GOT3 (cell line): ENCODE measurements at regions not wholly inside any gene's neighbourhood (a gene's known extent, or its start where the extent isn't known, plus 50 kb on each side); places are given as distances from the start of the nearest gene placed in this dataset.
A peak's percentile ranks its signal among the peaks of the same experiment; 100 is the strongest.
"Not testable (repeated sequence)": the region's sequence is repeated elsewhere in the genome, so short reads cannot be mapped to it uniquely, and the experiment has no call there.

Source experiments
- DNase-seq: peaks from one replicate; lab custom pipeline; 2025; ENCODE audit warnings: mixed read lengths; lab: John Stamatoyannopoulos, UW

DNA sequence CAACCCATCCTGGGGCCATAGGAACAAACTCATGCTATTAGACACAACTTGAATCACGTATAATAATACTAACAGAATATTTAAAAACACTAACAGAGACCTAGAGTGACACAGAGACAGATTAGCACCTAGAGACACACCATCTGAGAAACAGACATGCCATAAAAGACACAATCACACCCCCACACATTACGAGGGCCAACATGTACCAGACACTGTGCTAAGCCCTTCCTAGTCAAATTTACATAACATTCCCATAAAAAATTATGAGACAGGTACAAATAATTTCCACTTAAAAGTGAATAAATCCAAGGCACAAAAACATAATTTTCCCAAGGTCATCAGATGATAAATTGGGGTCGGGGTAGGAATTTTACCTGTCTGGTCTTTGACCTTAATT lies 141.1 kb upstream of the PRSS16 start:
- no peak for DNase-seq

DNA sequence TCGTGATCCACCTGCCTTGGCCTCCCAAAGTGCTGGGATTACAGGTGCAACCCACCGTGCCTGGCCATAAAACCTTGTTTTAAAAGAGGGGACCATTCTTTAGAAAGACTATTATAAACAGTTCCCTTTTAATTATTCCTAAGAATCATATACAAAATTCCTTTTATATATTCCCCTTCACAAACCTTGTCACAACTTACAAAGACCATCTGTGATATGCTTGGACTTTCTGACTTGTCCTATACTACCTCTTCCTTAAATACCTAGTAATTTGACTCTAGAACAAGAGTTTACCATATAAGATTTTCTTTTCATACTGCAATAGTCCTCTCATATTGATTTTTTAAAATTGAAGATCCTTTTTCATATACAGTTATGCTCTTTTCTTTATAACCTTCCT lies 135.8 kb upstream of the PRSS16 start:
- DNase-seq, result no peak

GRCh38 chr6:27112974-27113373 lies 134.5 kb upstream of the PRSS16 start:
- DNase-seq, result no peak

DNA sequence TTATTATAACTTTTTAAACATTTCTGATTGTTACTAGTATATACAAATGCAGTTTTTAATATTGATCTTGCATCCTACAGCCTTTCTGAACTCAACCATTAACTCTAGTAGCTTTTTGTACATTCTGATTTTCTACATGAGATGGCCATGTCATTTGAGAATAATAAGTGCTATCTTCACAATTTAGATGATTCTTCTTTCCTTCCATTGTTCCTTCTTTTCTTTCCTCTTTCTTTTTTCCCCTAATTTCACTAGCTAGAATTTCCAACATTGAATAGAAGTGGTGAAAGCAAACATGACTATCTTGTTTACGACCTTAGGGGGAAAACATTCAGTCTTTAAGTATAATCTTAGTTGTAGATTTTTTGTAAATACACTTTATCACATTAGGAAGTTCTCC lies 128.2 kb upstream of the PRSS16 start:
- DNase-seq, result no peak

GRCh38 chr6:27119761-27120160 lies 127.7 kb upstream of the PRSS16 start:
- no peak for DNase-seq

GRCh38 chr6:27121640-27122039 lies 125.9 kb upstream of the PRSS16 start:
- no peak for DNase-seq

- no peak for DNase-seq
Observed at GRCh38 chr6:27124252-27124657, 123.2 kb upstream of the PRSS16 start.

GRCh38 chr6:27126046-27126814 lies 121.3 kb upstream of the PRSS16 start:
- DNase-seq, result no peak

- peak; percentile 48 for DNase-seq
Observed at GRCh38 chr6:27126815-27127537, 120.5 kb upstream of the PRSS16 start.

DNA sequence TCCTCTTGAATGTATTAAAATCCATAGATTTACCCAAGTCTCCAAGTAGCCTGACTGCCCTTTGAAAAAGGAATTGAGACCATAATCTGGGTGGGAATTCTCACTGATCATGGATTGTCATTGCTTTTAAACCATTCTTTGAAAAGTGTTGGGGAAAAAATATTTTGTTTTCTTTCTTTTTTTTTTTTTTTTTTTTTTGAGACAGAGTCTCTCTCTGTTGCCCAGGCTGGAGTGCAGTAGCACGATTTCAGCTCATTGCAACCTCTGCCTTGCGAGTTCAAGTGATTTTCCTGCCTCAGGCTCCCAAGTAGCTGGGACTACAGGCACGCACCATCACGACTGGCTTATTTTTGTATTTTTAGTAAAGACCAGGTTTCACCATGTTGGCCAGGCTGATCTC lies 119.6 kb upstream of the PRSS16 start:
- DNase-seq, result not testable (repeated sequence)

DNA sequence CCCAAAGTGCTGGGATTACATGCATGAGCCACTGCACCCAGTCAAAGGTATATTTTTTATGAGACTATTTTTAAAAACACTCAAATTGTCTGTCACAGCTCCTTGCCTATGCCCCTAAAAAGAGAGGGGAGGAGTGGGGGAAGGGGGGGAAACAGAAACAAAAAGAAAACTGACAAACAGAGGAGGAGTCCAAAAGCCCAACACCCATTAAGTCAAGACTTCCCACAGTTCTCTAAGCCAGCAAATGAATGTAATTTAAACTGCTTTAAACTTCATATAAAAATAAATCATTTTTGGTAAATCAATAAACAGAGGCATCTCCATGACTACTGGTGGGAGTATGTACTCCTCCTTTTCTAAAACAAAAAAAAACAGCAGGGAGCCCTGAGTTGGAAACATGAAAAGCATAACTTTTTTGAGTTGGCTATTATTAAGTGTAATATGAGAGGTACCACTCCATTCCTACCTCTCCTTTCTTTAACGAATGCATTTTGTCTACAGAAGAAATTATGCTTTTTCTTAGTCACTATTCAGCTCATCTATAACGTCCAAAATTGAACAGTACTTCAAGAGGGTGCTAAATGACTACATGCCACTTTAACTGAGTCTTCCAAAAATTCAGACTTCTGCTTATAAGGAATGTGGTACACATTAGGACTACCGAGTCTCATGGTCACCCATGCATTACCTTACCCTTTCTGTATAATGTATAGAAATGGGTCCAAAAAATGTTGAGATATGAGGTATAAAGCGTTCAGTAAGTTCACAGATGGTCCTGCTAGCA lies 119.0 kb upstream of the PRSS16 start:
- DNase-seq, result no peak

DNA sequence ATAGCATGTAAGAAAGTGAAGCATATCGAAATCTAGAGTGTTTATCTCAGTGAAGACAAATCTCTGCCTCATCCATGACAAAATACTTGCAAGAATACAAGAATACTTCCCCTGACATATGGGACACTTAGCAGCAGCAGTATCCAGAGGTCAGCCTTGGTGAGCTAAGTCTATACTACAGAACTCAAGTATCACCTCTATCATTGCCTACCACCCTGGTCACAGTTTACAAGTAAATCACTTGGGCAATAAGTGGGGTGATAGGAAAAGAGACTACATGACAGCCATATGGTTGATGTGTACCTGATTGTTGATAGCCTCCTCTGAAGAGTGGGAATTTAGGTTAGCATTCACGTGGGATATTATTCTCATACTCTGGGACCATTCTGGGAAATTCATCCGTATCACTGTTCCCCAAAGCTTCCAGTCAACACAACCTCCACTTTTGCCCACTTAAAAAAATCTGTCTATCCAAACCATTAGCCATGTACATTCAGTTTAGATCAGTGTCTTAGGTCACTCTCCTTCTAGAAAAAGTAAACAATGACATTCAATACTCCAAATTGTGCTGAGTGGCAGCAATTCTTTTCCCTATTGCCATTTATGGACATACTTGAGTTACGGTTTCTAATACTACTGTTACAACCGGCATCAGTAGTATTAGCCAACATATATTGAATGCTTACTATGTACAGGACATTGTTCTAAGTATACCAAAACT lies 118.2 kb upstream of the PRSS16 start:
- no peak for DNase-seq

- no peak for DNase-seq
Observed at GRCh38 chr6:27129917-27130316, 117.6 kb upstream of the PRSS16 start.

DNA sequence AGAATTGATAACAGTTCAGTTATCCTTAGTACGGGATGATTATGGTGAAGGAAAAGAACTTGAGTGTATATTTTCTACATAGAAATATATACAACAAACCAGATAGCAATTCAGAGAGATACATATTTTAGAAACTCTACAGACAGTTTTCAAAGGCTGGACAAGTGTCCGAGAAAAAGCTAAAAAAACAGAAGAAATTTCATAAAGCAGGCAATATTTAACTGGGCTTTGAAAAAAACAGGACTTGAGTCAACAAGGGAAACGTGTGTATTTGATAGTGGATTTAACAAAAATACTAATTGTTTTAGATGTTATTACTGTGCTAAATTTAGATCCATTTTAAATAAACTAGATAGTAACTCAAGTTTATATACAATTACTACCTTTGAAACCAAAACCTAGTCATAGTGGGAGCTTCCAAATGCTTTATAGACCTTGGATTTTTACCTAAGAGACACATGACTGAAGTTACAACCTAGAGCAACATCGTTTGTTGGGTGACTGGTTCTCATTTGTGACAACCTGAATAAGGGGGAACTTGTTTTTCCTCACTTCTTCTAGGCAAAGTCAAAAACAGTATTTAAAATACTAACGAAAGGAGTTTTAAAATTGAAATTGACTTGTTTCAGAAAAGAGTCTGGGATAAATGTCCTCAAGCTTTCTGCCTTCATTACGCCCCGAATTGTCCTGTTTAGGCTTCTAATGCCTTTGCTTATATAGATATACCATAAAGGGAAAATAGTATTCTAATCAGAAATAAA lies 116.7 kb upstream of the PRSS16 start:
- DNase-seq, result no peak

- DNase-seq, result not testable (repeated sequence)
Observed at GRCh38 chr6:27132282-27132531, 115.3 kb upstream of the PRSS16 start.

- peak; percentile 92 for DNase-seq
Observed at GRCh38 chr6:27132532-27133280, 114.8 kb upstream of the PRSS16 start.

DNA sequence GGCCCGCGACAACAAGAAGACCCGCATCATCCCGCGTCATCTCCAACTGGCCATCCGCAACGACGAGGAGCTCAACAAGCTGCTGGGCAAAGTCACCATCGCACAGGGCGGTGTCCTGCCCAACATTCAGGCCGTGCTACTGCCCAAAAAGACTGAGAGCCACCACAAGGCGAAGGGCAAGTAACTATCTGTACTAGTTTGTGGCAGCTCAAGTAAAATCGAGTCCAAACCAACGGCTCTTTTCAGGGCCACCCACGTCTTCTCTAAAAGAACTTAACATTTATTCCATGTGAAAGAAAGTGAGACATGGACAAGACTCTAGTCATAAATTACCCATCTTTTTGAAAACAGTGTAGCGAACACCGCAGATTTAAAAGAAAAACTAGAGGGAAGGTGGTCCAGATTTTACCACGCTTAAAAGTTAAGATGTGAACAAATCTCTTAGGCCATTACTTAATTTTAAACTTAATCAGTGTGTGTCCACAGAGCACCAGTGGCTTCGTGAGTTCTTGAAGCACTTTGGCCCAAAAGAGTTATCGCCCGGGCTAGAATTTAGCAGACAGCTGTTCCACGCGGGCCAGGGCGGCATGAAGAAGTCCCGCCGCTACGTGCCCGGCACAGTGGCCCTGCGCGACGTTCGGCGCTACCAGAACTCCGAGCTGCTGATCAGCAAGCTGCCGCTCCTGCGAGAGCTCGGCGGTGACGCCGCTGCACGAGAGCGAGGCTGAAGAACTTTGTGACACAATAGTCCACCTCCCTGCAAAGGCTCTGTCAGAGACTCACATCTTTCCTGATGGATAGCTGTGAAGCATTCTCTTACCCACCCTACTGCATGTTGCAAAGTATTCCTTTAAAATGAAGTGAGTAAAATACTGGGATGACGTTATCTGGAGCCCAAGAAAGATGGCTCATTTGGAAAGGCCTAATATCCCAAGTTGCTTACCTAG lies 113.9 kb upstream of the PRSS16 start:
- DNase-seq, result peak; percentile 25

- DNase-seq, result no peak
Observed at GRCh38 chr6:27135087-27135657, 112.3 kb upstream of the PRSS16 start.

GRCh38 chr6:27136077-27136644 lies 111.3 kb upstream of the PRSS16 start:
- no peak for DNase-seq
